ENCODE measurements at regions not wholly inside any gene's neighbourhood (a gene's known extent, or its start where the extent isn't known, plus 50 kb on each side); places are given as distances from the start of the nearest gene placed in this dataset.

GRCh38 chr2:48039209-48039990, 133.1 kb upstream of the FBXO11 start:
- TF ChIP-seq CSDC2 (CRISPR knock-in tag; IDR thresholded peaks at IDR 0.05) (no peak), ZNF565 (CRISPR knock-in tag; conservative IDR thresholded peaks at IDR 0.05; ENCODE audit: low read depth) (no peak), SNAI2 (CRISPR knock-in tag; IDR thresholded peaks at IDR 0.05) (no peak), GLIS3 (CRISPR knock-in tag; IDR thresholded peaks at IDR 0.05) (no peak), ZFP30 (CRISPR knock-in tag; IDR thresholded peaks at IDR 0.05) (no peak), RARB (CRISPR knock-in tag; IDR thresholded peaks at IDR 0.05) (no peak), ISL1 (CRISPR knock-in tag; IDR thresholded peaks at IDR 0.05) (no peak), ESRRG (CRISPR knock-in tag; IDR thresholded peaks at IDR 0.05) (no peak), ZNF70 (CRISPR knock-in tag; IDR thresholded peaks at IDR 0.05) (no peak), OSR1 (CRISPR knock-in tag; IDR thresholded peaks at IDR 0.05) (no peak), CSRNP3 (CRISPR knock-in tag; IDR thresholded peaks at IDR 0.05) (no peak), CREB5 (CRISPR knock-in tag; IDR thresholded peaks at IDR 0.05; ENCODE audit: low read depth) (no peak)
- ATAC-seq, result no peak

- TF ChIP-seq SNAI2 (CRISPR knock-in tag; IDR thresholded peaks at IDR 0.05) (no peak), TOX (CRISPR knock-in tag; IDR thresholded peaks at IDR 0.05; ENCODE audit: borderline replicate concordance) (no peak), BACH2 (CRISPR knock-in tag; IDR thresholded peaks at IDR 0.05; ENCODE audit: borderline replicate concordance) (no peak), ZNF565 (CRISPR knock-in tag; conservative IDR thresholded peaks at IDR 0.05; ENCODE audit: low read depth) (no peak), OSR1 (CRISPR knock-in tag; IDR thresholded peaks at IDR 0.05) (no peak), CSDC2 (CRISPR knock-in tag; IDR thresholded peaks at IDR 0.05) (no peak), ZNF8 (CRISPR knock-in tag; IDR thresholded peaks at IDR 0.05) (no peak), ESRRG (CRISPR knock-in tag; IDR thresholded peaks at IDR 0.05) (no peak), ZFP30 (CRISPR knock-in tag; IDR thresholded peaks at IDR 0.05) (no peak)
- no peak for ATAC-seq
These were observed 136.9 kb upstream of the FBXO11 start for GRCh38 chr2:48043131-48043700.

- no peak for ATAC-seq
These were observed 137.4 kb upstream of the FBXO11 start for GRCh38 chr2:48043746-48044145.

More at GRCh38 chr2:48043746-48044145, 137.4 kb upstream of the FBXO11 start:
- TF ChIP-seq CSDC2 (CRISPR knock-in tag; IDR thresholded peaks at IDR 0.05), result no peak
- TF ChIP-seq ZNF70 (CRISPR knock-in tag; IDR thresholded peaks at IDR 0.05), result no peak
- TF ChIP-seq ZFP3 (CRISPR knock-in tag; IDR thresholded peaks at IDR 0.05), result no peak
- no peak for TF ChIP-seq PATZ1 (CRISPR knock-in tag; IDR thresholded peaks at IDR 0.05; ENCODE audit: borderline replicate concordance)
- no peak for TF ChIP-seq TCF4 (CRISPR knock-in tag; IDR thresholded peaks at IDR 0.05; ENCODE audit: borderline replicate concordance)
- TF ChIP-seq ESRRG (CRISPR knock-in tag; IDR thresholded peaks at IDR 0.05), result no peak
- no peak for TF ChIP-seq CREB5 (CRISPR knock-in tag; IDR thresholded peaks at IDR 0.05; ENCODE audit: low read depth)
- TF ChIP-seq RARB (CRISPR knock-in tag; IDR thresholded peaks at IDR 0.05), result no peak
- no peak for TF ChIP-seq TSHZ2 (CRISPR knock-in tag; IDR thresholded peaks at IDR 0.05)
- no peak for TF ChIP-seq ZFP30 (CRISPR knock-in tag; IDR thresholded peaks at IDR 0.05)
- no peak for TF ChIP-seq ZNF565 (CRISPR knock-in tag; conservative IDR thresholded peaks at IDR 0.05; ENCODE audit: low read depth)
- TF ChIP-seq ARNTL (CRISPR knock-in tag; IDR thresholded peaks at IDR 0.05; ENCODE audit: borderline replicate concordance, low read depth), result no peak
- no peak for TF ChIP-seq BACH2 (CRISPR knock-in tag; IDR thresholded peaks at IDR 0.05; ENCODE audit: borderline replicate concordance)
- TF ChIP-seq PPARA (CRISPR knock-in tag; IDR thresholded peaks at IDR 0.05; ENCODE audit: borderline replicate concordance), result no peak
- TF ChIP-seq TOX (CRISPR knock-in tag; IDR thresholded peaks at IDR 0.05; ENCODE audit: borderline replicate concordance), result no peak
- no peak for TF ChIP-seq GLIS3 (CRISPR knock-in tag; IDR thresholded peaks at IDR 0.05)
